ENCODE measurements at regions not wholly inside any gene's neighbourhood (a gene's known extent, or its start where the extent isn't known, plus 50 kb on each side); places are given as distances from the start of the nearest gene placed in this dataset.

DNA sequence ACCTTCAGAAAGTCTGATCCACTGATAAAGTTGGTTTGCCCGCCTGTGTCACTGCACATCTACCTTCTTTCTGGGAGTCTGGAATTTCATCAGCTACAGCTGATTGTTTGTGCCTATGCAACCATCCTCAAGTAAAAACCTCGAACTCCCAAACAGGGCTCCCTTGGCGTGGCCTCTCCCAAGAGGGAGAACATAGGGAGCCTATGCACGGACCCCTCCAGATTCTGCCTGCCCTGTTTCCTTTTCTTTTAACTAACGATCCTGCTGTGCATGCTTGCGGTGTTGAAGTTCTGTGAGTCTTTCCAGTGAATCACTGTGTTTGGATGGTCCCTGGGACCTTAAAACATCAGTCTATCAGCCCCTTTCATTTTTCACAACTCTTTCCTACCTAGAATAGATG lies 226.9 kb upstream of the SEMA3D start (continued):
- TF ChIP-seq PHTF2 (CRISPR knock-in tag; IDR thresholded peaks at IDR 0.05) (no peak), TARDBP (IDR thresholded peaks at IDR 0.05) (no peak), SMARCB1 (IDR thresholded peaks at IDR 0.05; ENCODE audit: insufficient read length, low read depth) (no peak), KAT8 (IDR thresholded peaks at IDR 0.05; ENCODE audit: low read depth) (no peak)

DNA sequence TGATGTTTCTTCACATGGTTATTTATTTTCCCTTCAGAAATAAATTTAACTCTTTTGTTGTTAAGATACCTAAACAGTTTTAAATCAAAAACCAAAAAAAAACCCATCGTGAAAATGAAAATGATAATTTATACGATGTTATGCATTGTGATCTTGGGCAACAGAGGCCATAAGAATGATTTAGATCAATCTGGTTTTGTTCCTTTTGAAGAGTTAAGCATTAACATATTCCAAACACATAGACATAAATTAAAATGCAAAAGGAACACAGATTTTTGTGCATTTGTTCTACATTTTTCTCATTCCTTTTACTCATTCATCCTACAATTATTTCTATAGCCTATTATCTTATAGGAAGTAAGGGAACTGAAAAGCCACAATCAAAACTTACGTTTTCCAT lies 226.1 kb upstream of the SEMA3D start:
- DNase-seq (ENCODE audit: extremely low read depth in 1 of 4, low spot score in 3 of 4) (no peak), ATAC-seq (no peak), FAIRE-seq (no peak)
- Histone ChIP-seq H3K79me2 (ENCODE audit: control insufficient read depth, insufficient read depth, low read length) (no peaks in the 10 kb centered on the region), H3K9me1 (ENCODE audit: control insufficient read depth, insufficient read depth, low read length) (no peaks in the 10 kb centered on the region), H3K4me2 (ENCODE audit: insufficient read depth, low read length) (no peak overlapping the region), H3K9me3 (replicated peaks; ENCODE audit: control insufficient read depth, insufficient read depth, low read depth, low read length) (no peaks in the 10 kb centered on the region), H3K36me3 (ENCODE audit: control insufficient read depth, insufficient read depth, low read length) (no peaks in the 10 kb centered on the region), H3K9ac (ENCODE audit: insufficient read depth in 1 of 2, low read depth in 2 of 2, low read length in 2 of 2) (no peak overlapping the region), H3K4me1 (replicated peaks in 1 of 2; ENCODE audit: control insufficient read depth in 2 of 2, insufficient read depth in 2 of 2, low read length in 2 of 2) (no peaks in the 10 kb centered on the region), H4K20me1 (replicated peaks; ENCODE audit: control insufficient read depth, insufficient read depth, low read length) (no peaks in the 10 kb centered on the region), H2AFZ (ENCODE audit: low read depth, low read length) (no peak overlapping the region), H3K4me3 (no peak overlapping the region), H3K27ac (ENCODE audit: extremely low read depth, low read depth, low read length) (no peak overlapping the region), H3K27me3 (ENCODE audit: control insufficient read depth in 2 of 2, insufficient read depth in 2 of 2, low read length in 2 of 2) (no peaks in the 10 kb centered on the region)
- intact Hi-C loops (cut with micrococcal nuclease) (no loop called here), in situ Hi-C loops (cut with MboI) (no loop called here)
- no TSS peak for BruUV-seq (replicated peaks)
- POLR2A ChIA-PET: no interaction called here
- CTCF ChIA-PET (ENCODE audit: low intra/inter-chr PET ratio): no interaction called here
- 1% methylated on average over 3 of the region's 3 CpGs for WGBS (ENCODE audit: insufficient coverage, low coverage, missing lambda C conversion rate)
- TF ChIP-seq ATF3 (IDR thresholded peaks at IDR 0.05) (no peak), ATF3 (CRISPR knock-in tag; conservative IDR thresholded peaks at IDR 0.05) (no peak), SMAD1 (IDR thresholded peaks at IDR 0.05; ENCODE audit: low read depth, low read length, partially characterized antibody) (no peak), NRF1 (conservative IDR thresholded peaks at IDR 0.05 in 1 of 2, IDR thresholded peaks at IDR 0.05 in 1 of 2) (no peak), ZNF740 (CRISPR knock-in tag; IDR thresholded peaks at IDR 0.05) (no peak), ZNF740 (tag; IDR thresholded peaks at IDR 0.05) (no peak), ZNF696 (CRISPR knock-in tag; conservative IDR thresholded peaks at IDR 0.05) (no peak), NR3C1 (CRISPR knock-in tag; IDR thresholded peaks at IDR 0.05) (no peak), MTF1 (CRISPR knock-in tag; IDR thresholded peaks at IDR 0.05; ENCODE audit: borderline replicate concordance) (no peak), ETV5 (CRISPR knock-in tag; IDR thresholded peaks at IDR 0.05; ENCODE audit: low read depth) (no peak)
- TF ChIP-seq, protein P1, sequence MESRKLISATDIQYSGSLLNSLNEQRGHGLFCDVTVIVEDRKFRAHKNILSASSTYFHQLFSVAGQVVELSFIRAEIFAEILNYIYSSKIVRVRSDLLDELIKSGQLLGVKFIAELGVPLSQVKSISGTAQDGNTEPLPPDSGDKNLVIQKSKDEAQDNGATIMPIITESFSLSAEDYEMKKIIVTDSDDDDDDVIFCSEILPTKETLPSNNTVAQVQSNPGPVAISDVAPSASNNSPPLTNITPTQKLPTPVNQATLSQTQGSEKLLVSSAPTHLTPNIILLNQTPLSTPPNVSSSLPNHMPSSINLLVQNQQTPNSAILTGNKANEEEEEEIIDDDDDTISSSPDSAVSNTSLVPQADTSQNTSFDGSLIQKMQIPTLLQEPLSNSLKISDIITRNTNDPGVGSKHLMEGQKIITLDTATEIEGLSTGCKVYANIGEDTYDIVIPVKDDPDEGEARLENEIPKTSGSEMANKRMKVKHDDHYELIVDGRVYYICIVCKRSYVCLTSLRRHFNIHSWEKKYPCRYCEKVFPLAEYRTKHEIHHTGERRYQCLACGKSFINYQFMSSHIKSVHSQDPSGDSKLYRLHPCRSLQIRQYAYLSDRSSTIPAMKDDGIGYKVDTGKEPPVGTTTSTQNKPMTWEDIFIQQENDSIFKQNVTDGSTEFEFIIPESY (CRISPR knock-in tag; IDR thresholded peaks at IDR 0.05): no peak

Measured in K562 (cell line).